Neural progenitor cell (in vitro differentiated cells): ENCODE measurements at regions not wholly inside any gene's neighbourhood (a gene's known extent, or its start where the extent isn't known, plus 50 kb on each side); places are given as distances from the start of the nearest gene placed in this dataset.

Experiments
- DNase-seq: peaks from one replicate; pipeline ENCODE4 v3.0.0-alpha.2; 2016; ENCODE audit warnings: low spot score
- H2AFZ ChIP-seq: fragments of 200-600 bp; sonication (generic); replicated peaks from 2 replicates; pipeline ENCODE4 v1.6.1; 2016; ENCODE audit warnings: antibody characterized with exemption
- H3F3A ChIP-seq: fragments of 200-600 bp; sonication (generic); 2 replicates; pipeline ENCODE4 v1.6.1; 2016; ENCODE audit warnings: antibody characterized with exemption, low read depth
- H3K27ac ChIP-seq: fragments of 200-600 bp; sonication (generic); 2 replicates; pipeline ENCODE4 v1.5.1; 2016; ENCODE audit warnings: mild to moderate bottlenecking
- H3K27me3 ChIP-seq: fragments of 200-600 bp; sonication (generic); 2 replicates; pipeline ENCODE4 v1.6.1; 2016; ENCODE audit warnings: mild to moderate bottlenecking, moderate library complexity
- H3K36me3 ChIP-seq: fragments of 200-600 bp; sonication (generic); 2 replicates; pipeline ENCODE4 v1.5.1; 2016
- H3K4me1 ChIP-seq: fragments of 200-600 bp; sonication (generic); 2 replicates; pipeline ENCODE4 v1.6.1; 2016; ENCODE audit warnings: mixed run types
- H3K4me2 ChIP-seq: fragments of 200-600 bp; sonication (generic); 2 replicates; pipeline ENCODE4 v1.6.1; 2016
- H3K4me3 ChIP-seq: fragments of 200-600 bp; sonication (generic); 2 replicates; pipeline ENCODE4 v1.5.1; 2016
- H3K79me2 ChIP-seq: fragments of 200-600 bp; sonication (generic); 2 replicates; pipeline ENCODE4 v1.6.1; 2016; ENCODE audit warnings: low read depth
- H3K9ac ChIP-seq: fragments of 200-600 bp; sonication (generic); 2 replicates; pipeline ENCODE4 v1.6.1; 2016
- H3K9me3 ChIP-seq: fragments of 200-600 bp; sonication (generic); 2 replicates; pipeline ENCODE4 v1.5.1; 2016; ENCODE audit warnings: low read depth
- H4K20me1 ChIP-seq: fragments of 200-600 bp; sonication (generic); 2 replicates; pipeline ENCODE4 v1.6.1; 2016; ENCODE audit warnings: low read depth
- H3K27ac Mint-ChIP-seq: 3 replicates; pipeline ENCODE4 v1.8.0; 2021; ENCODE audit warnings: mixed read lengths
- H3K27me3 Mint-ChIP-seq: 2 replicates; pipeline ENCODE4 v1.8.0; 2022; ENCODE audit warnings: low read depth, mild to moderate bottlenecking, inconsistent platforms, moderate library complexity, mixed read lengths; ENCODE audit not compliant: insufficient read depth
- H3K36me3 Mint-ChIP-seq: 3 replicates; pipeline ENCODE4 v1.8.0; 2021; ENCODE audit warnings: mixed read lengths
- H3K4me1 Mint-ChIP-seq: 3 replicates; pipeline ENCODE4 v1.8.0; 2021; ENCODE audit warnings: mixed read lengths
- H3K4me3 Mint-ChIP-seq: 3 replicates; pipeline ENCODE4 v1.8.0; 2021; ENCODE audit warnings: mild to moderate bottlenecking, moderate library complexity, mixed read lengths
- H3K9me3 Mint-ChIP-seq: 3 replicates; pipeline ENCODE4 v1.8.0; 2020; ENCODE audit warnings: mixed read lengths
- EZH2 ChIP-seq: fragments of 200-600 bp; sonication (generic); IDR thresholded peaks from 2 replicates; pipeline ENCODE4 v1.6.1; 2017; ENCODE audit warnings: antibody characterized with exemption, mild to moderate bottlenecking, moderate library complexity
- EZH2phosphoT487 ChIP-seq: fragments of 200-600 bp; sonication (generic); IDR thresholded peaks from 2 replicates; pipeline ENCODE4 v1.6.1; 2017; ENCODE audit warnings: antibody characterized with exemption
- TF ChIP-seq, protein P1 (sequence below): fragments of 200-600 bp; sonication (generic); IDR thresholded peaks from 2 replicates; pipeline ENCODE4 v1.5.1; 2017; ENCODE audit warnings: antibody characterized with exemption, mild to moderate bottlenecking

DNA sequence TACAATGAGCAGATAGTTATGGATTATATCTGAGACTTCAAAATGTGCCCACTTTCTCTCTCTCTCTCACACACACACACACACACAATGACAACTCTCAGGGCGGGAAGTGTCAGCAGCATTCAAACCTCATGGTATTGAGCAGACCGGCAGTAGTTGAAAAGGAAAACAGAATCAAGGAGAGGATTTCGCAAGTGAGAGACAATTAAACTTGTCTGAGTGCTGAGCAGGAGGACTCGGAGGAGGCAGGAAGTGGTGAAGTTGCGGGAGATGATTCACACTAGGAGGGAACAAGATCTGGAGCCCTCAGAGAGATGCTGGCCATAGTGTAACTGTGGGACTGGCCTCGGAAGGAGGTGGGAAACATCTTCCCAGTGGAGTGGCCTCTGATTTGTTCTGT, 353.1 kb downstream of the EFNB2 start:
- Mint-ChIP-seq H3K4me3 (no peak overlapping the region), H3K27me3 (no peaks in the 10 kb centered on the region), H3K27ac (no peak overlapping the region), H3K4me1 (peaks cover 2% of the 10 kb centered on the region), H3K36me3 (no peaks in the 10 kb centered on the region), H3K9me3 (peaks cover 12% of the 10 kb centered on the region)
- Histone ChIP-seq H2AFZ (no peak overlapping the region), H3K9ac (no peak overlapping the region), H3K4me2 (no peak overlapping the region), H3K4me3 (no peak overlapping the region), H3K79me2 (no peaks in the 10 kb centered on the region), H3F3A (no peaks in the 10 kb centered on the region), H3K27ac (no peak overlapping the region), H3K36me3 (no peaks in the 10 kb centered on the region), H4K20me1 (no peaks in the 10 kb centered on the region), H3K9me3 (no peaks in the 10 kb centered on the region), H3K27me3 (no peaks in the 10 kb centered on the region), H3K4me1 (no peaks in the 10 kb centered on the region)
- TF ChIP-seq EZH2phosphoT487 (no peak), EZH2 (no peak)
- TF ChIP-seq, protein P1, sequence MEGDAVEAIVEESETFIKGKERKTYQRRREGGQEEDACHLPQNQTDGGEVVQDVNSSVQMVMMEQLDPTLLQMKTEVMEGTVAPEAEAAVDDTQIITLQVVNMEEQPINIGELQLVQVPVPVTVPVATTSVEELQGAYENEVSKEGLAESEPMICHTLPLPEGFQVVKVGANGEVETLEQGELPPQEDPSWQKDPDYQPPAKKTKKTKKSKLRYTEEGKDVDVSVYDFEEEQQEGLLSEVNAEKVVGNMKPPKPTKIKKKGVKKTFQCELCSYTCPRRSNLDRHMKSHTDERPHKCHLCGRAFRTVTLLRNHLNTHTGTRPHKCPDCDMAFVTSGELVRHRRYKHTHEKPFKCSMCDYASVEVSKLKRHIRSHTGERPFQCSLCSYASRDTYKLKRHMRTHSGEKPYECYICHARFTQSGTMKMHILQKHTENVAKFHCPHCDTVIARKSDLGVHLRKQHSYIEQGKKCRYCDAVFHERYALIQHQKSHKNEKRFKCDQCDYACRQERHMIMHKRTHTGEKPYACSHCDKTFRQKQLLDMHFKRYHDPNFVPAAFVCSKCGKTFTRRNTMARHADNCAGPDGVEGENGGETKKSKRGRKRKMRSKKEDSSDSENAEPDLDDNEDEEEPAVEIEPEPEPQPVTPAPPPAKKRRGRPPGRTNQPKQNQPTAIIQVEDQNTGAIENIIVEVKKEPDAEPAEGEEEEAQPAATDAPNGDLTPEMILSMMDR = no peak
- no peak for DNase-seq

DNA sequence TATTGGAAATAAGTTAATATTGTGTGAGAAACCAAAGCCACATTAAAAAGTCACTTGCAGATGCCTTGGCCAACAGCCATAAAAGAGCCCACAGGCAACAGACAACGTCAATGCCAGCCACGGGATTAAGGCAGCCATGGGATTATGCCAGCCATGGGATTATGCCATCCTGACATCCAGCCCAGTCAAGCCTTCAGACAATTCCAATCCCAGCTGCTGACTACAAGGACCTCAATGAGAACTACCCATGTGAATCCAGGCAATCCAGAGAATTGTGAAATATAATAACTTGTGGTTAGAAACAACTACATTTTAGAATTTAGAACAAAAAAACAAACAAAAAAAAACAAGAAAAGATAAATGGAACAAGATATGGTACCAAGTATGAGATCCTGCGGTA, 356.6 kb downstream of the EFNB2 start:
- Mint-ChIP-seq H3K27ac (no peak overlapping the region), H3K27me3 (no peaks in the 10 kb centered on the region), H3K4me3 (no peak overlapping the region), H3K4me1 (peaks cover 2% of the 10 kb centered on the region), H3K36me3 (no peaks in the 10 kb centered on the region), H3K9me3 (peaks cover 10% of the 10 kb centered on the region)
- Histone ChIP-seq H2AFZ (no peak overlapping the region), H3K27me3 (no peaks in the 10 kb centered on the region), H3K79me2 (no peaks in the 10 kb centered on the region), H3K4me3 (no peak overlapping the region), H3K27ac (no peak overlapping the region), H3K9me3 (no peaks in the 10 kb centered on the region), H3K36me3 (no peaks in the 10 kb centered on the region), H4K20me1 (no peaks in the 10 kb centered on the region), H3K4me1 (no peaks in the 10 kb centered on the region), H3K4me2 (no peak overlapping the region), H3K9ac (no peak overlapping the region), H3F3A (no peaks in the 10 kb centered on the region)
- no peak for TF ChIP-seq EZH2phosphoT487
- TF ChIP-seq EZH2 = no peak
- TF ChIP-seq, protein P1 = no peak
- DNase-seq = no peak

DNA sequence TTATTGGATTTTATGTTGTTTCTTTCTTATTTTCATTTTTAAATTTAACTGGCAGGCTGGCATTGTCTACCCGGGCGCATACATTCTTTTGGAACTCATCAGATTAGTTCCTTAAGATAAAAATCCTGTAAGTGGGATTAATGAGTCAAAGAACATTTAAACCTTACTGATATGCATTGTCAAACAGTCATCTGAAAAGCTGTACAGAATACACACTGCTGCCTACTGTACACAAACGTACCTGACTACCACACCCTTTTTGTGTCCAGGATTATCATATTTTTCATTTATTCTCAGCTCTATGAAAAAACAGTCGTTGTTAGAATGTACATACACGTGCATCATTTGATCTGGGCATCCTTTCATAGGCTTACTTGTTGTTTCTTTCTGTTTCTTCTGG, 358.3 kb downstream of the EFNB2 start:
- Histone ChIP-seq H3K27ac (no peak overlapping the region), H3K9ac (no peak overlapping the region), H3K36me3 (no peaks in the 10 kb centered on the region), H3K4me3 (no peak overlapping the region), H4K20me1 (no peaks in the 10 kb centered on the region), H3K4me2 (no peak overlapping the region), H3K4me1 (no peaks in the 10 kb centered on the region), H2AFZ (no peak overlapping the region), H3K79me2 (no peaks in the 10 kb centered on the region), H3K9me3 (no peaks in the 10 kb centered on the region), H3K27me3 (no peaks in the 10 kb centered on the region), H3F3A (no peaks in the 10 kb centered on the region)
- Mint-ChIP-seq H3K4me1 (peaks cover 7% of the 10 kb centered on the region), H3K4me3 (no peak overlapping the region), H3K36me3 (no peaks in the 10 kb centered on the region), H3K27me3 (peaks cover 2% of the 10 kb centered on the region), H3K27ac (no peak overlapping the region), H3K9me3 (peaks cover 10% of the 10 kb centered on the region)
- DNase-seq = no peak
- TF ChIP-seq, protein P1 = no peak
- TF ChIP-seq EZH2phosphoT487 (no peak), EZH2 (no peak)
